Activated T-helper 1 cell treated with anti-CD3 and anti-CD28 coated beads, Interleukin-2, amount 50 U/mL, for 16 hours (primary cell): ENCODE measurements at regions not wholly inside any gene's neighbourhood (a gene's known extent, or its start where the extent isn't known, plus 50 kb on each side); places are given as distances from the start of the nearest gene placed in this dataset.
"Not testable (repeated sequence)": the region's sequence is repeated elsewhere in the genome, so short reads cannot be mapped to it uniquely, and the experiment has no call there.

ENCODE experiments used
- DNase-seq, 2 donors: peaks; one replicate each; pipeline ENCODE4 v3.0.0-alpha.2; 2020; ENCODE audit warnings: low read depth in 1 of 2, low spot score in 1 of 2

GRCh38 chr2:194709840-194710239, 947.2 kb upstream of the SLC39A10 start:
- no peak for DNase-seq

GRCh38 chr2:194706179-194706578, 950.8 kb upstream of the SLC39A10 start:
- no peak for DNase-seq

DNA sequence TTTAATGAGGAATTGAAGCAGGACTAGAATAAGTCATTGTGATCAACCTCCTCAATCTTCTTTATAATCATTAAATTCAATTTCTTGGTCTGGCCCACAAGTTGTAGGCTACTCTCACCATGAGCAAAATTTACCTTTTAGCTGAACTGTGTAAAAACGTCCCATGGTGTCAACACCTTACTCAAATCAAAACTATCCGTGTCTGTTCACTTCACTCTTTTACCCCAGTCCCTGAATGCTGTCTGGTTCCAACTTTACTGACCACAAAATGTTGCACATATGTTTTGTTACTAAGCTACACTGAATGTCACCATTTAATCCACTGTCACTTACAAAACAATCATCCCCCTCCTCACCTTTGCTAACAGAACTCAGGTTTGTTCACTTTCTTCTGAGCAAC, 951.6 kb upstream of the SLC39A10 start:
- DNase-seq = no peak

DNA sequence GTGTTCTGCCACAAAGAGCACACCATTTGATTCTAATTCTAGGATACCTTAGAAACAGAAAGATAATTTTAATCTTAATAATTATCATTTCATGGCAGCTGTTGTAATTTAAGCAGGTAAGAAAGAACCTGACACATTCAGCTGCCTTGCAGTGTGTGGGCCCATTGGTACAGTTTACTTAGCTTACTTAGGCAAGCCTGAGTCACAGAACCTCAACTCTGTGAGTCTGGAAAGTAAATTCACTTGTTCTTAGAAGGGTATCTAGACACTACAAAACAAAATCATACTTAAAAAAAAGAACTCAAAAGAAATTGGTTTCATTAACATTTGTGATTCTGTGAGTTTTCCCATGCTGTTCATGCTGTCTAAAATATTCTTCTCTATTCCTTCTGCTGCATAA, 956.3 kb upstream of the SLC39A10 start:
- DNase-seq = no peak

DNA sequence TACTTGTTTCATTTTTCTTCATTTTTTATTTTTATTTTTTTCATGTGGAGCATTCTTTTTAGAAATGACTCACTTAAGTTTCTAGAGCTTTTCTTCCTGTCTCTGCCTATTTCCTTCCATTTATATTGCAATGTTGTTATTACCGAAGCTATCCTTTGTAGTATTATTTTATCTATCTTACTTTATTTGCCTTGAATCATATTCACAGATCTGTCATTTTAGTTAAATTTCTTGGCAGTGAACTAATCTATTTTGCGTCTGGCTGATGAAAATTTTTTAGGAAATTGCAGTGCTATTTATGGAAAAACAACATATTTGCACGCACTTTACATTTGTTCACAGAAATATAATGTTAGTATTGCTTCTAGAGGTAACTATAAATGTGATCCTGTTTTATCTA, 956.9 kb upstream of the SLC39A10 start:
- DNase-seq = no peak

DNA sequence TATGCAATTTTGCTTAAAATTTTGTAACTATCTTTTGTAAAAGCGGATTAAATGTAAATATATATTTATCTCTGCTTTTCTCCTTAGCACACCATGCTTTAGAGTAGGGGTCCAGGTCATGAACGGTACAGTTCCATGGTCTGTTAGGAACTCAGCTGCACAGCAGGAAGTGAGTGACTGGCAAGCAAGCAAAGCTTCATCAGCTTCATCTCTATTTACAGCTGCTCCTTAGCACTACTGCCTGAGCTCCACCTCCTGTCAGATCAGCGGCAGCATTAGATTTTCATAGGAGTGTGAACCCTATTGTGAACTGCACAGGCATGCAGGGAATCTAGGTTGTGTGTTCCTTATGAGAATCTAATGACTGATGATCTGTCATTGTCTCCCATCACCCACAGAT, 959.0 kb upstream of the SLC39A10 start:
- DNase-seq = no peak

DNA sequence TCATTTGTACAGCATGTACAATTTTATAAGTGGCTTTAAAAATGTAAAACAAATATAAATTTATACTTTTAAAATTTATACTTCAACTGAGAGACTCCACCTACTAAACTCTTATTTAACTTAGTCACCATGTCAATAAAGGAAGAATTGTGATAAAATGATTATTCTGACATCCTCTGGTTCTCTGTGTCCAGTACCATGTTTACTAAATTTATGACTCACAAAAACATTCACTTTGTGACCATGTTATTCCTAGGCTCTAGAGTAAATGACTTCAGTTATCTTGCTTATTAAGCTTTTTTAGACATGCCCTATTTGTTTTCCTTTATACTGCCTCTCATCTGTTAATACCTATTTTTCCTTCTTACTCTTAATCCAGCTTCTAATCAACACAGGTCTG, 959.6 kb upstream of the SLC39A10 start:
- no peak for DNase-seq

DNA sequence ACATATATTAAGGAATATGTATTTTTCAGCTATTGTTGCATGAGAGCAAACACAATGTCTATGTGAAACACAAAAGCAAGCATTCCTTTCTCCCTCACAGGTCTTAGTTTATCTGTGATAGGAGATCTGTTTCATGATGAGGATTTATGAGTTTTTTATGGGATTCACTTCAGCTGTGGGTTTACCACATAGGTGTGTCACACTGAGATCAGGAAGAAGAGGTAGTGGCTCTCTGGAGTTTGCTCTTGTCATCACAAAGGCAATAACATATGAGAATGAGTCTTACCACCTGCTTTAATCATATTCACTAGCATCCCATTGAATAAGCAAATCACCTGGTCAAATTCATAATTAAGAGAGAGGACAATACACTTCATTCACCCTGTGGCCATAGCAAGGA, 960.3 kb upstream of the SLC39A10 start:
- DNase-seq = no peak

GRCh38 chr2:194686569-194686968, 970.5 kb upstream of the SLC39A10 start:
- DNase-seq = no peak

- DNase-seq = no peak
Measured at GRCh38 chr2:194674043-194674442, 983.0 kb upstream of the SLC39A10 start.

- DNase-seq = no peak
Measured at GRCh38 chr2:194672994-194673393, 984.0 kb upstream of the SLC39A10 start.

GRCh38 chr2:194661431-194661830, 995.6 kb upstream of the SLC39A10 start:
- no peak for DNase-seq

GRCh38 chr2:194639057-194639456, 1018.0 kb upstream of the SLC39A10 start:
- DNase-seq = not testable (repeated sequence)

DNA sequence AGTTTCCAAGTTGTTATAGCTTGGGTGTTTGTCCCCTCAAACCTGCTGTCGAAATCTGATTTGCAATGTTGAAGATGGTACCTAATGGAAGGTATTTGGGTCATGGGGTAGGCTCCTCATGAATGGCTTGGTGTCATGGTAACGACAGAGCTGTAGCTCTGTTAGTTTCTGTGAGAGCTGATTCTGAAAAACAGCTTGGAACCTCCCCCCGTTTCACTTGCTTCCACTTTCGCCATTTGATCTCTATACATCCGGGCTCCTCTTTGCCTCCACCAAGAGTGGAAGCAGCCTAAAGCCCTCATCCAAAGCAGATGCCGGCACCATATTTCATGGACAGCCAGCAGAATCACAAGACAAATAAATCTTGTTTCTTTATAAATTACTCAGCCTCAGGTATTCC, 1035.1 kb upstream of the SLC39A10 start:
- DNase-seq = no peak

DNA sequence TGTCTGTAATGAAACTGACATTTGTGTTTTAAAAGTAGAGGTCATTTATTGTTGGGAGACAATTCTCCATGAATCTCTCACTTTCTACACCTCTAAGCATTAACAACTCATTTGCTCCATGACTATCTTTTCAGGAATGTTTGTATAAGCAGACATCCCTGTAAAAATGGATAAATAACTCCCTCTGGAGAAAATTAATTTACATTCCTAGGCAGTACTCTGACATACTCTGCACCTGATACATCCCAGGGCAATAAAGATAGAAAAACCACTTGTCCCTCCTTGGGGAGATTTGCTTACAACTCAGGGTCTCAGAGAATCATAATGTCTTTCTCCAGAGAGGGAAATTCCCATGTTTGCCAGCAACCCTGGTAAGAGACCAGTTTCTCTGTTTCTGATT, 1037.7 kb upstream of the SLC39A10 start:
- DNase-seq = no peak

DNA sequence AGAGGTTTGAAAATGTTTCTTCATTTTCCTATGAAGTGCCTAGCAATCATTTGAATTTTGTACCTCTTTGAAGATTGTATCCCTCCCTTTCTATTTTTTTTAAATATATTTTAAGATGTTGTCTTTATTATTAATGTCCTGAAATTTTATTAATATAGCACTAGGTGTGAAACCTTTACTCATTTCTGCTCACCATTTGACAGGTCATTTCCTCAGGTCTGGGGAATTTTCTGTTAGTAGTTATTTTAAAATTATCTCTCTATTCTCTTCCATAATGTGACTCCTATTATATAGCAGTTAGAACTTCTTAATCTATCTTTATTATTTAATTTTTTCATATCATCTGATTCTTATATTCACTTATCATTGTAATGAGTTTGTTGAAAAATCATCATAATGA, 1038.6 kb upstream of the SLC39A10 start:
- DNase-seq = no peak

GRCh38 chr2:194616334-194616733, 1040.7 kb upstream of the SLC39A10 start:
- no peak for DNase-seq

- no peak for DNase-seq
Measured at GRCh38 chr2:194610297-194610696, 1046.7 kb upstream of the SLC39A10 start.

DNA sequence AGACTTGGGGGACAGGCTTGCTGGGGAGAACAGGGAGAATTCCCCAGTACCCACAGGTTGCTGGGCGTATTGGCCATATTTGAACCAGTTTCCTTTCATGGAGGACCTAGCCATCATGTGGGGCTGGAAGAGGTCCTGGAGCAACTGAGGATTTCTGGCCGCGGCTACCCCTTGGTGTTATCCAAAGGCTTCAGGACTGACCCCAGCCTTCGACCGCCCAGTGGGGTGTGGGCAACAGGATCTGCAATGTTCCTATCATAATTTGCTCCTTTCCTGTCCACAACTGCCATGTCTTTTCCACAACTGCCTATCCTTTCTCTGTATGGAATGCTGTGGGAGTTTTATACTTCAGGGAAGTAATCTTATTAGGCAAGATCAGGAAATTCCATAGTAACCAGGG, 1053.6 kb upstream of the SLC39A10 start:
- no peak for DNase-seq

GRCh38 chr2:194602750-194603149, 1054.3 kb upstream of the SLC39A10 start:
- DNase-seq = no peak

- no peak for DNase-seq
Measured at GRCh38 chr2:194591192-194591591, 1065.8 kb upstream of the SLC39A10 start.

GRCh38 chr2:194587739-194588270, 1069.2 kb upstream of the SLC39A10 start:
- no peak for DNase-seq

DNA sequence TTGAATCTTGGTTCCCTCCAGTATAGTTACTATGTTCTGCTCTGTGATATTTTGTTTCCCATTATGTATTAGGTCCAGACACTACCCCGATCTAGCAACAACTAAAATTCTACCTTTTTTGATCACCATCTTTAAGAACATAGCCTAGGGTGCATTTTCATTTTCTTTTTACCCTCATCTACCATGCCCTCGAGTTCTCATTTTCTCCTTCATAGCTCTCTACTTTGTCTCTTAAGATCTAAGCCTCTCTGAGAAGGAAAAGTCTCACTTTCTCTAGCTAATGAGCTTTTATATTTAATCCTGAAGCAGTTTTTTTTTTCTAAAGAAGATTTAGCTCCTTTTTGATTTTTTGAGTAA, 1089.4 kb upstream of the SLC39A10 start:
- no peak for DNase-seq
